ENCODE measurements at regions not wholly inside any gene's neighbourhood (a gene's known extent, or its start where the extent isn't known, plus 50 kb on each side); places are given as distances from the start of the nearest gene placed in this dataset.
"Not testable (repeated sequence)": the region's sequence is repeated elsewhere in the genome, so short reads cannot be mapped to it uniquely, and the experiment has no call there.

DNA sequence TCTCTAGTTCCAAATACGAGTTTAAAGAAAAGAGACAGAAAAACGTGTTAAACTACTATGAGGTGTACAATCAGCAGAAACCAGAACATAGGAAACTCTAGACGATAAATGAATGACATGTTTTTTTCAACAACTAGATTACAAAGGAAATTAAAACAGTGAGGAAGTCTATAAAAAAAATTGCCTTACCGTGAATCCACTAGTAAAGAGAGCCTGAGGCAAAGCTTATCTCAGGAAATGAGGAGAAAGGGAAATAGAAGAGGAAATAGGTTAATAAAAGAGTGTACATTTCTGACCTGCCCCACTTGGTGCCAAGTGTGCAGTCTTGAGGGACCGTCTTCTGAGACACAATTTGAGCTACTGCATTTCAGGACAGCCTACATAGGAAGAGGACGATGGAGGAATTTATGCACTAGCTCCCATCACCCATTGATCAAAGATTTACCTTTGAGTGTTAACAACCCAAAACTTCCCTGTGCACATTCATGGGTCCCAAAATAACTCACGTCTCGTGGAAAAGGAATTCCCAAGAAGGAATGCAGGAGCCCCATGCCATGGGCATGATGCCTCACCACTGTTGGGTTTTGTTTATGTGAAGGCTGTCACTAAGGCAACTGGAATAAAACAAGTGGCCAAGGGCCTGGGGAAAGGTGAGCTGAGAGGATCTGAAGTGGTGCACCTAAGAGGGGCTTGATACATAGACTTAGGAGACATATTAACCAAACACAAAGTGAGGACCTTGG lies 53.6 kb upstream of the SLC1A3 start:
- H3K23ac ChIP-seq (ENCODE audit: low read depth, low read length) = no peak overlapping the region
- no peak overlapping the region for H4K91ac ChIP-seq (ENCODE audit: insufficient read depth, low read depth, low read length)
- H3K4me3 ChIP-seq (ENCODE audit: insufficient read depth, low read depth, low read length) = no peak overlapping the region
- no peak for ATAC-seq (ENCODE audit: low read depth)
- intact Hi-C loops (cut with micrococcal nuclease) = no loop called here
- 20% methylated on average over 1 of the region's 8 CpGs; no CpG with 5 or more reads in 1 of the 2 experiments for WGBS, 2 experiments (ENCODE audit: extremely low coverage in 2 of 2, insufficient read length in 1 of 2)
- BruUV-seq (replicated peaks) = no TSS peak
- no peaks in the 10 kb centered on the region for H3K36me3 ChIP-seq (ENCODE audit: control insufficient read depth, insufficient read depth, low read length)
- H3K4ac ChIP-seq (ENCODE audit: low read depth, low read length) = no peak overlapping the region
- in situ Hi-C loops (cut with MboI; ENCODE audit: low sequenced_read_pairs) = no loop called here
- H3K14ac ChIP-seq (replicated peaks; ENCODE audit: low read depth, low read length) = no peak overlapping the region
- H4K5ac ChIP-seq (ENCODE audit: low read depth, low read length) = no peak overlapping the region
- no peaks in the 10 kb centered on the region for H3K79me1 ChIP-seq (ENCODE audit: low read depth in 1 of 2, low read length in 2 of 2)
- H2BK15ac ChIP-seq (ENCODE audit: low read depth, low read length) = no peak overlapping the region
- DNase-seq = no peak
- H2AK9ac ChIP-seq (replicated peaks; ENCODE audit: low read depth, low read length, poor library complexity) = no peak overlapping the region
- H3K18ac ChIP-seq (ENCODE audit: low read depth, low read length) = no peak overlapping the region
- H2AFZ ChIP-seq (replicated peaks; ENCODE audit: low read length, poor library complexity) = no peak overlapping the region
- H3K4me1 ChIP-seq (ENCODE audit: control insufficient read depth, insufficient read depth, low read length) = no peaks in the 10 kb centered on the region
- no peak overlapping the region for H3K9ac ChIP-seq (ENCODE audit: low read depth, low read length)
- H4K20me1 ChIP-seq (ENCODE audit: insufficient read depth, low read length) = no peaks in the 10 kb centered on the region
- no peaks in the 10 kb centered on the region for H3K27me3 ChIP-seq (ENCODE audit: control insufficient read depth, insufficient read depth, low read length)
- TF ChIP-seq MAZ (IDR thresholded peaks at IDR 0.05; ENCODE audit: borderline replicate concordance, low read depth, low read length) (no peak), RFX5 (IDR thresholded peaks at IDR 0.05; ENCODE audit: low read depth, low read length) (no peak), RCOR1 (IDR thresholded peaks at IDR 0.05; ENCODE audit: insufficient replicate concordance, low read length) (no peak), CEBPB (IDR thresholded peaks at IDR 0.05; ENCODE audit: low read depth, low read length) (no peak)
- TF ChIP-seq, protein P1, sequence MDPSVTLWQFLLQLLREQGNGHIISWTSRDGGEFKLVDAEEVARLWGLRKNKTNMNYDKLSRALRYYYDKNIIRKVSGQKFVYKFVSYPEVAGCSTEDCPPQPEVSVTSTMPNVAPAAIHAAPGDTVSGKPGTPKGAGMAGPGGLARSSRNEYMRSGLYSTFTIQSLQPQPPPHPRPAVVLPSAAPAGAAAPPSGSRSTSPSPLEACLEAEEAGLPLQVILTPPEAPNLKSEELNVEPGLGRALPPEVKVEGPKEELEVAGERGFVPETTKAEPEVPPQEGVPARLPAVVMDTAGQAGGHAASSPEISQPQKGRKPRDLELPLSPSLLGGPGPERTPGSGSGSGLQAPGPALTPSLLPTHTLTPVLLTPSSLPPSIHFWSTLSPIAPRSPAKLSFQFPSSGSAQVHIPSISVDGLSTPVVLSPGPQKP (IDR thresholded peaks at IDR 0.05; ENCODE audit: borderline replicate concordance, low read depth, low read length) = no peak
- H2BK5ac ChIP-seq (ENCODE audit: low read depth, low read length, poor library complexity, severe bottlenecking) = no peak overlapping the region
- H2BK120ac ChIP-seq (ENCODE audit: low read depth, low read length) = no peak overlapping the region
- H3K9me3 ChIP-seq (ENCODE audit: control insufficient read depth, insufficient read depth, low read length) = no peaks in the 10 kb centered on the region
- no peak overlapping the region for H2BK20ac ChIP-seq (ENCODE audit: low read depth, low read length)
- no peak overlapping the region for H2AK5ac ChIP-seq (ENCODE audit: low read depth, low read length)
- no peak overlapping the region for H3K27ac ChIP-seq (ENCODE audit: insufficient read depth, low read length)
- dilution Hi-C loops (cut with HindIII; ENCODE audit: low sequenced_read_pairs, unreplicated experiment) = no loop called here
- H3K56ac ChIP-seq (ENCODE audit: extremely low read depth, insufficient read depth, low read length) = no peak overlapping the region
- ChIA-PET CTCF (no interaction called here), POLR2A (ENCODE audit: unreplicated experiment) (no interaction called here)
- H3K9me1 ChIP-seq (ENCODE audit: insufficient read depth, low read length) = no peaks in the 10 kb centered on the region
- H4K8ac ChIP-seq (ENCODE audit: low read depth in 2 of 2, low read length in 2 of 2) = no peak overlapping the region
- H3K4me2 ChIP-seq (ENCODE audit: low read depth, low read length) = no peak overlapping the region

DNA sequence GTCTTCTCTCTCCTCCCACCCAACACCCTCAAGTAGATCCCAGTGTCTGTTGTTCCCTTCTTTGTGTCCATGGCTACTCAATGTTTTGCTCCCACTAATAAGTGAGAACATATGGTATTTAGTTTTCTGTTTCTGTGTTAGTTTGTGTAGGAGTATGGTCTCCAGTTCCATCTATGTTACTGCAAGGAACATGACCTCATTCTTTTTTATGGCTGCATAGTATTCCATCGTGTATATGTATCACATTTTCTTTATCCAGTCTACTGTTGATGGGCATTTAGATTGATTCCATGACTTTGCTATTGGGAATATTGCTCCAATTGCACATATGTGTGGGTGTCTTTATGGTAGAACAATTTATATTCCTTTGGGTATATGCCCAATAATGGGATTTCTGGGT lies 51.4 kb upstream of the SLC1A3 start:
- H3K18ac ChIP-seq (ENCODE audit: low read depth, low read length); H2AK5ac ChIP-seq (ENCODE audit: low read depth, low read length); BruUV-seq (replicated peaks); H4K8ac ChIP-seq (ENCODE audit: low read depth in 2 of 2, low read length in 2 of 2); CTCF ChIA-PET; H3K27ac ChIP-seq (ENCODE audit: insufficient read depth, low read length); H3K9me1 ChIP-seq (ENCODE audit: insufficient read depth, low read length); H3K4me3 ChIP-seq (ENCODE audit: insufficient read depth, low read depth, low read length); H3K4me2 ChIP-seq (ENCODE audit: low read depth, low read length); H2BK5ac ChIP-seq (ENCODE audit: low read depth, low read length, poor library complexity, severe bottlenecking); H2AK9ac ChIP-seq (replicated peaks; ENCODE audit: low read depth, low read length, poor library complexity); H4K20me1 ChIP-seq (ENCODE audit: insufficient read depth, low read length); H2BK20ac ChIP-seq (ENCODE audit: low read depth, low read length); H2BK15ac ChIP-seq (ENCODE audit: low read depth, low read length); H4K91ac ChIP-seq (ENCODE audit: insufficient read depth, low read depth, low read length); H2BK120ac ChIP-seq (ENCODE audit: low read depth, low read length); ATAC-seq (ENCODE audit: low read depth); H3K4me1 ChIP-seq (ENCODE audit: control insufficient read depth, insufficient read depth, low read length); POLR2A ChIA-PET (ENCODE audit: unreplicated experiment); H3K79me1 ChIP-seq (ENCODE audit: low read depth in 1 of 2, low read length in 2 of 2); H3K36me3 ChIP-seq (ENCODE audit: control insufficient read depth, insufficient read depth, low read length); H4K5ac ChIP-seq (ENCODE audit: low read depth, low read length); dilution Hi-C loops (cut with HindIII; ENCODE audit: low sequenced_read_pairs, unreplicated experiment); H3K27me3 ChIP-seq (ENCODE audit: control insufficient read depth, insufficient read depth, low read length); DNase-seq; H3K9me3 ChIP-seq (ENCODE audit: control insufficient read depth, insufficient read depth, low read length); H3K9ac ChIP-seq (ENCODE audit: low read depth, low read length); H3K23ac ChIP-seq (ENCODE audit: low read depth, low read length); in situ Hi-C loops (cut with MboI; ENCODE audit: low sequenced_read_pairs); intact Hi-C loops (cut with micrococcal nuclease); H3K14ac ChIP-seq (replicated peaks; ENCODE audit: low read depth, low read length); H2AFZ ChIP-seq (replicated peaks; ENCODE audit: low read length, poor library complexity); H3K56ac ChIP-seq (ENCODE audit: extremely low read depth, insufficient read depth, low read length); H3K4ac ChIP-seq (ENCODE audit: low read depth, low read length): not testable (repeated sequence)
- no CpG with 5 or more reads among the region's 1 CpG for WGBS, 2 experiments (ENCODE audit: extremely low coverage in 2 of 2, insufficient read length in 1 of 2)

Data from IMR-90 (cell line).